ENCODE measurements at regions not wholly inside any gene's neighbourhood (a gene's known extent, or its start where the extent isn't known, plus 50 kb on each side); places are given as distances from the start of the nearest gene placed in this dataset.

GRCh38 chr2:223513771-223514455, 88.2 kb downstream of the SCG2 start:
- BruUV-seq (replicated peaks), result no TSS peak
- Histone ChIP-seq H3K4me2 (ENCODE audit: low read length) (no peak overlapping the region), H3K9me2 (replicated peaks; ENCODE audit: low read length) (no peaks in the 10 kb centered on the region), H3K9ac (ENCODE audit: low read length) (no peak overlapping the region), H3K4me3 (ENCODE audit: low read length) (no peak overlapping the region), H3K27ac (ENCODE audit: low read length) (no peak overlapping the region), H3K4me1 (ENCODE audit: insufficient read depth, low read length) (peaks cover 4% of the 10 kb centered on the region; the same call in 1 of the 2 replicates), H3K9me3 (ENCODE audit: low read length) (peaks cover 5% of the 10 kb centered on the region; the same call in 1 of the 2 replicates), H3F3A (ENCODE audit: low read length, unreplicated experiment) (no peaks in the 10 kb centered on the region), H2AFZ (ENCODE audit: low read length) (no peak overlapping the region), H3K27me3 (ENCODE audit: low read length) (no peaks in the 10 kb centered on the region), H4K20me1 (ENCODE audit: low read length) (no peaks in the 10 kb centered on the region), H3K79me2 (ENCODE audit: low read length) (no peaks in the 10 kb centered on the region), H3K36me3 (ENCODE audit: low read depth, low read length) (no peaks in the 10 kb centered on the region)
- ChIA-PET POLR2A (ENCODE audit: unreplicated experiment) (no interaction called here), CTCF (no interaction called here)
- ATAC-seq (peak; percentile 81), DNase-seq (peak; percentile 63)
- intact Hi-C loops (cut with micrococcal nuclease), result no loop called here
- TF ChIP-seq CTCF (conservative IDR thresholded peaks at IDR 0.05; ENCODE audit: low read depth, low read length) (no peak), EZH2phosphoT487 (IDR thresholded peaks at IDR 0.05; ENCODE audit: borderline replicate concordance, low read length) (no peak)

GRCh38 chr2:223519471-223519870, 82.7 kb downstream of the SCG2 start:
- TF ChIP-seq EZH2phosphoT487 (IDR thresholded peaks at IDR 0.05; ENCODE audit: borderline replicate concordance, low read length), result no peak
- peaks cover 4% of the 10 kb centered on the region; the same call in 1 of the 2 replicates for H3K9me3 ChIP-seq (ENCODE audit: low read length)
- no peaks in the 10 kb centered on the region for H3K27me3 ChIP-seq (ENCODE audit: low read length)
- no peak for ATAC-seq
- H3K27ac ChIP-seq (ENCODE audit: low read length), result no peak overlapping the region
- H3K36me3 ChIP-seq (ENCODE audit: low read depth, low read length), result no peaks in the 10 kb centered on the region
- no peaks in the 10 kb centered on the region for H3K9me2 ChIP-seq (replicated peaks; ENCODE audit: low read length)
- H3K4me2 ChIP-seq (ENCODE audit: low read length), result no peak overlapping the region
- H3K4me3 ChIP-seq (ENCODE audit: low read length), result no peak overlapping the region
- no peaks in the 10 kb centered on the region for H3K79me2 ChIP-seq (ENCODE audit: low read length)
- peaks cover under 1% of the 10 kb centered on the region; the same call in 1 of the 2 replicates for H3K4me1 ChIP-seq (ENCODE audit: insufficient read depth, low read length)
- H3K9ac ChIP-seq (ENCODE audit: low read length), result no peak overlapping the region
- no peak for DNase-seq
- ChIA-PET POLR2A (ENCODE audit: unreplicated experiment) (no interaction called here), CTCF (interaction anchor here (0.7 kb wide), 2 partner anchors 18 to 29 kb away, joined by 3 to 4 read pairs; no protein-coding TSS in a partner anchor)
- BruUV-seq (replicated peaks), result no TSS peak
- no peaks in the 10 kb centered on the region for H4K20me1 ChIP-seq (ENCODE audit: low read length)
- H2AFZ ChIP-seq (ENCODE audit: low read length), result no peak overlapping the region
- H3F3A ChIP-seq (ENCODE audit: low read length, unreplicated experiment), result no peaks in the 10 kb centered on the region
- intact Hi-C loops (cut with micrococcal nuclease), result no loop called here

GRCh38 chr2:223522796-223523195, 79.4 kb downstream of the SCG2 start:
- Histone ChIP-seq H4K20me1 (ENCODE audit: low read length) (no peaks in the 10 kb centered on the region), H2AFZ (ENCODE audit: low read length) (no peak overlapping the region), H3K79me2 (ENCODE audit: low read length) (no peaks in the 10 kb centered on the region), H3K27ac (ENCODE audit: low read length) (no peak overlapping the region), H3K9ac (ENCODE audit: low read length) (no peak overlapping the region), H3K9me3 (ENCODE audit: low read length) (no peaks in the 10 kb centered on the region), H3K4me3 (ENCODE audit: low read length) (no peak overlapping the region), H3K4me1 (ENCODE audit: insufficient read depth, low read length) (peaks cover 4% of the 10 kb centered on the region; the same call in 1 of the 2 replicates), H3K27me3 (ENCODE audit: low read length) (no peaks in the 10 kb centered on the region), H3K36me3 (ENCODE audit: low read depth, low read length) (no peaks in the 10 kb centered on the region), H3F3A (ENCODE audit: low read length, unreplicated experiment) (no peaks in the 10 kb centered on the region), H3K4me2 (ENCODE audit: low read length) (no peak overlapping the region), H3K9me2 (replicated peaks; ENCODE audit: low read length) (no peaks in the 10 kb centered on the region)
- intact Hi-C loops (cut with micrococcal nuclease), result no loop called here
- ATAC-seq (no peak), DNase-seq (no peak)
- BruUV-seq (replicated peaks), result no TSS peak
- POLR2A ChIA-PET (ENCODE audit: unreplicated experiment), result interaction anchor here (0.6 kb wide), 1 partner anchor 14 kb away, joined by 4 read pairs; no protein-coding TSS in a partner anchor
- CTCF ChIA-PET, result interaction anchor here (0.6 kb wide), 1 partner anchor 80 kb away, joined by 3 read pairs; no protein-coding TSS in a partner anchor
- TF ChIP-seq EZH2 (IDR thresholded peaks at IDR 0.05; ENCODE audit: low read length, unreplicated experiment) (no peak), EZH2phosphoT487 (IDR thresholded peaks at IDR 0.05; ENCODE audit: borderline replicate concordance, low read length) (no peak), CTCF (conservative IDR thresholded peaks at IDR 0.05; ENCODE audit: low read depth, low read length) (no peak)

Measured in PC-3 (cell line).